ENCODE measurements at regions not wholly inside any gene's neighbourhood (a gene's known extent, or its start where the extent isn't known, plus 50 kb on each side); places are given as distances from the start of the nearest gene placed in this dataset.

DNA sequence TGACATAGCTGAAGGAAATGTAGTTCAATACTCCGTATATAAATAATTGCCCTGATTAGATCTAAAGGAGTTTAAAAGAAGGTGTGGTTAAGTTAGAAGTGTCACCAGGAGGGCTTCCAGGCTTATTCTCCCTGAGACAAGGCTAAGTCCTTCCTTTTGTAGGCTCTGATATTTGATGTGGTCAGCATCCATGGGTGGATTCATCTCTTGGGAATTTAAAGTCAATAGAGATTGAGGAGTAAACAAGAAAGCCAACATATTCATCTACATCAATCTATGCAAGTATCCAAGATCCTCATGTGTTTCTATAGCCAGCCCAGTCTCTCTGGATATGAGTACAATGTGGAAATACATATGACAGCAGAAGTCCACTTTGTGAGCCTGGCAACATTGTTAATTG lies 76.8 kb downstream of the KCTD12 start:
- DNase-seq (ENCODE audit: low read depth in 1 of 2, low spot score in 2 of 2) (no peak), FAIRE-seq (no peak)
- Histone ChIP-seq H3K23me2 (ENCODE audit: low read depth, low read length) (no peaks in the 10 kb centered on the region), H3K79me2 (ENCODE audit: control insufficient read depth in 1 of 2, insufficient read depth in 2 of 2, low read length in 2 of 2) (no peaks in the 10 kb centered on the region), H2BK120ac (replicated peaks; ENCODE audit: low read depth, low read length) (no peak overlapping the region), H4K5ac (ENCODE audit: insufficient read length, low read depth, low read length) (no peak overlapping the region), H4K91ac (replicated peaks; ENCODE audit: insufficient read length, low read length) (no peak overlapping the region), H3K18ac (ENCODE audit: extremely low read depth, low read length) (no peak overlapping the region), H3K4me3 (ENCODE audit: extremely low read depth in 1 of 4, insufficient read depth in 2 of 4, low read depth in 3 of 4, low read length in 4 of 4) (no peak overlapping the region), H2AFZ (ENCODE audit: low read length) (no peak overlapping the region), H3K4me1 (replicated peaks in 1 of 4; ENCODE audit: control insufficient read depth in 3 of 4, insufficient read depth in 4 of 4, low read length in 3 of 4) (no peaks in the 10 kb centered on the region), H3K4me2 (ENCODE audit: insufficient read depth in 1 of 2, low read depth in 2 of 2, low read length in 2 of 2) (no peak overlapping the region), H3K27me3 (replicated peaks in 1 of 4; ENCODE audit: control insufficient read depth in 3 of 4, extremely low read depth in 1 of 4, insufficient read depth in 3 of 4, low read length in 3 of 4) (peaks cover 0 to 1% (median 0%) of the 10 kb centered on the region in 4 experiments; a peak in 1 of 7 replicates), H3K36me3 (ENCODE audit: control insufficient read depth in 2 of 4, insufficient read depth in 4 of 4, low read length in 3 of 4) (no peaks in the 10 kb centered on the region), H3K4ac (replicated peaks; ENCODE audit: insufficient read length, low read depth, low read length) (no peak overlapping the region), H3K23ac (ENCODE audit: insufficient read length) (no peak overlapping the region), H2BK5ac (ENCODE audit: low read depth, low read length) (no peak overlapping the region), H2BK12ac (ENCODE audit: low read depth, low read length) (no peak overlapping the region), H4K8ac (ENCODE audit: extremely low read depth, insufficient read depth, low read length) (no peak overlapping the region), H3K27ac (ENCODE audit: low read depth, low read length) (no peak overlapping the region), H3K9me3 (ENCODE audit: insufficient read depth in 2 of 2, low read depth in 1 of 2, low read length in 1 of 2) (peaks cover 4 to 5% of the 10 kb centered on the region in 2 experiments; a peak in 1 of 4 replicates), H3K56ac (replicated peaks; ENCODE audit: insufficient read length, low read depth, low read length) (no peak overlapping the region), H2BK15ac (ENCODE audit: low read length) (no peak overlapping the region), H4K20me1 (replicated peaks in 1 of 2; ENCODE audit: control insufficient read depth in 1 of 2, insufficient read depth in 2 of 2, low read length in 2 of 2) (no peaks in the 10 kb centered on the region), H3K14ac (ENCODE audit: insufficient read length) (no peak overlapping the region), H2AK5ac (ENCODE audit: low read depth, low read length) (no peak overlapping the region), H3K9ac (replicated peaks in 1 of 4; ENCODE audit: extremely low read depth in 1 of 4, low read depth in 3 of 4, low read length in 3 of 4) (no peak overlapping the region), H3K79me1 (ENCODE audit: low read depth, low read length) (no peaks in the 10 kb centered on the region), H2BK20ac (ENCODE audit: low read length) (no peak overlapping the region)
- CTCF ChIA-PET (ENCODE audit: partially characterized antibody) = no interaction called here
- POLR2A ChIA-PET (ENCODE audit: partially characterized antibody) = no interaction called here
- 93% methylated on average over 1 of the region's 1 CpG; no CpG with 5 or more reads in 1 of the 2 experiments for WGBS, 2 experiments (ENCODE audit: extremely low coverage in 1 of 2, insufficient coverage in 1 of 2, insufficient read length in 1 of 2, insufficient replicate concordance in 2 of 2, low coverage in 1 of 2, low lambda C conversion rate in 2 of 2, missing lambda C conversion rate in 1 of 2)
- TF ChIP-seq, protein P1, sequence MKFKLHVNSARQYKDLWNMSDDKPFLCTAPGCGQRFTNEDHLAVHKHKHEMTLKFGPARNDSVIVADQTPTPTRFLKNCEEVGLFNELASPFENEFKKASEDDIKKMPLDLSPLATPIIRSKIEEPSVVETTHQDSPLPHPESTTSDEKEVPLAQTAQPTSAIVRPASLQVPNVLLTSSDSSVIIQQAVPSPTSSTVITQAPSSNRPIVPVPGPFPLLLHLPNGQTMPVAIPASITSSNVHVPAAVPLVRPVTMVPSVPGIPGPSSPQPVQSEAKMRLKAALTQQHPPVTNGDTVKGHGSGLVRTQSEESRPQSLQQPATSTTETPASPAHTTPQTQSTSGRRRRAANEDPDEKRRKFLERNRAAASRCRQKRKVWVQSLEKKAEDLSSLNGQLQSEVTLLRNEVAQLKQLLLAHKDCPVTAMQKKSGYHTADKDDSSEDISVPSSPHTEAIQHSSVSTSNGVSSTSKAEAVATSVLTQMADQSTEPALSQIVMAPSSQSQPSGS (IDR thresholded peaks at IDR 0.05; ENCODE audit: low read length) = no peak
- TF ChIP-seq SP4 (IDR thresholded peaks at IDR 0.05; ENCODE audit: low read length) (no peak), SAP30 (IDR thresholded peaks at IDR 0.05; ENCODE audit: insufficient read depth, insufficient replicate concordance, low read length) (no peak), CEBPB (IDR thresholded peaks at IDR 0.05; ENCODE audit: low read depth, low read length) (no peak), CTBP2 (IDR thresholded peaks at IDR 0.05; ENCODE audit: borderline replicate concordance, insufficient read depth, insufficient read length, low read length) (no peak), SUZ12 (IDR thresholded peaks at IDR 0.05; ENCODE audit: low read length) (no peak), SIRT6 (IDR thresholded peaks at IDR 0.05; ENCODE audit: low read length) (no peak), RAD21 (IDR thresholded peaks at IDR 0.05 in 1 of 2, conservative IDR thresholded peaks at IDR 0.05 in 1 of 2; ENCODE audit: low read depth in 2 of 2, low read length in 2 of 2) (no peak)
- TF ChIP-seq, protein P2, sequence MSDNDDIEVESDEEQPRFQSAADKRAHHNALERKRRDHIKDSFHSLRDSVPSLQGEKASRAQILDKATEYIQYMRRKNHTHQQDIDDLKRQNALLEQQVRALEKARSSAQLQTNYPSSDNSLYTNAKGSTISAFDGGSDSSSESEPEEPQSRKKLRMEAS (IDR thresholded peaks at IDR 0.05) = no peak

Data from H1 (cell line).